ENCODE measurements at regions not wholly inside any gene's neighbourhood (a gene's known extent, or its start where the extent isn't known, plus 50 kb on each side); places are given as distances from the start of the nearest gene placed in this dataset.

DNA sequence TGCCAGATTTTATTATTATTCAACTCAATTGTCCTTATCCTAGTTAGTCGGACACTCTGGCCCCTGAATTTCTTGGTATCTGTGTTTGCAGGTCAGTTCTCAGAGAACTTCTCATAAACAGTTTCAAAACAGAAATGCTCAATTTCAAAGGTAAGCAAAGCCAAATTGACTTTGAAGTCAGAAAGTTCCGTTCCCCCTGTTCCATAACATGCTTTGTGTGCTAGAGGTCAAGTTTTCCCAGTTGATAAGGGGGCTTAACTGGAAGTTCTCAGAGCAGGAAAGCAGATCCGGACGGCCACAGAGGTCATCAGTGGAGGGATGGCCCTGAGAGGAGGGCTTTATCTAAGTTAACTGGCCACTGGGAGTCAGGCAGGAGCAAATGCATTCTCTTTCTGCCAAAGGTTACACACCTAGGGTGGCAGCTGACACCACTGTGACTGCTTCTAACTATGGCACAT lies 417.2 kb downstream of the COG6 start:
- TF ChIP-seq FOXJ3 (CRISPR knock-in tag; IDR thresholded peaks at IDR 0.05; ENCODE audit: borderline replicate concordance): no peak
- TF ChIP-seq CTCF (IDR thresholded peaks at IDR 0.05): no peak
- no peak for TF ChIP-seq SMAD3 (CRISPR knock-in tag; IDR thresholded peaks at IDR 0.05; ENCODE audit: borderline replicate concordance)
- TF ChIP-seq E2F1 (CRISPR knock-in tag; IDR thresholded peaks at IDR 0.05): no peak
- TF ChIP-seq, protein P1, sequence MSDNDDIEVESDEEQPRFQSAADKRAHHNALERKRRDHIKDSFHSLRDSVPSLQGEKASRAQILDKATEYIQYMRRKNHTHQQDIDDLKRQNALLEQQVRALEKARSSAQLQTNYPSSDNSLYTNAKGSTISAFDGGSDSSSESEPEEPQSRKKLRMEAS (CRISPR knock-in tag; IDR thresholded peaks at IDR 0.05): no peak
- TF ChIP-seq NFE2L1 (CRISPR knock-in tag; IDR thresholded peaks at IDR 0.05): no peak
